Osteoblast (primary cell): ENCODE measurements at regions not wholly inside any gene's neighbourhood (a gene's known extent, or its start where the extent isn't known, plus 50 kb on each side); places are given as distances from the start of the nearest gene placed in this dataset.

Source experiments
- DNase-seq: peaks from one replicate; pipeline ENCODE4 v3.0.0; 2011; ENCODE audit warnings: low spot score, mixed read lengths; ENCODE audit not compliant: insufficient read length; ENCODE audit errors: missing footprints
- H2AFZ ChIP-seq: 2 replicates; pipeline ENCODE4 v1.6.0; 2011; ENCODE audit warnings: mild to moderate bottlenecking, low read length
- H3K27ac ChIP-seq: 2 replicates; pipeline ENCODE4 v1.5.1; 2011; ENCODE audit warnings: mild to moderate bottlenecking, low read depth, low read length, moderate library complexity
- H3K27me3 ChIP-seq: 2 replicates; pipeline ENCODE4 v1.6.0; 2012; ENCODE audit warnings: mild to moderate bottlenecking, control low read depth, inconsistent platforms, low read length, moderate library complexity; ENCODE audit not compliant: insufficient read depth
- H3K36me3 ChIP-seq: 2 replicates; pipeline ENCODE4 v1.5.1; 2011; ENCODE audit warnings: mild to moderate bottlenecking, low read length, control low read depth, moderate library complexity; ENCODE audit not compliant: insufficient read depth
- H3K4me1 ChIP-seq: 2 replicates; pipeline ENCODE4 v1.5.1; 2011; ENCODE audit warnings: mild to moderate bottlenecking, low read length, control low read depth, moderate library complexity; ENCODE audit not compliant: insufficient read depth
- H3K4me2 ChIP-seq: 2 replicates; pipeline ENCODE4 v1.6.0; 2011; ENCODE audit warnings: mild to moderate bottlenecking, low read length; ENCODE audit not compliant: insufficient read depth
- H3K4me3 ChIP-seq: fragments of 200-600 bp; sonication (generic); 3 replicates; pipeline ENCODE4 v1.5.1; 2012; ENCODE audit warnings: mild to moderate bottlenecking, low read length, inconsistent platforms; ENCODE audit not compliant: insufficient read depth
- H3K79me2 ChIP-seq: 2 replicates; pipeline ENCODE4 v1.6.0; 2012; ENCODE audit warnings: mild to moderate bottlenecking, low read length, control low read depth, inconsistent platforms; ENCODE audit not compliant: insufficient read depth
- H3K9me3 ChIP-seq: 2 replicates; pipeline ENCODE4 v1.5.1; 2011; ENCODE audit warnings: low read depth, low read length, control low read depth
- H4K20me1 ChIP-seq: 2 replicates; pipeline ENCODE4 v1.6.0; 2012; ENCODE audit warnings: mild to moderate bottlenecking, low read length, control low read depth; ENCODE audit not compliant: insufficient read depth
- CTCF ChIP-seq: IDR thresholded peaks from 2 replicates; pipeline ENCODE4 v1.5.1; 2011; ENCODE audit warnings: mild to moderate bottlenecking, low read depth, low read length, moderate library complexity; ENCODE audit errors: extremely low read depth

GRCh38 chr2:157125685-157126084 is 131.8 kb upstream of the GALNT5 start:
- TF ChIP-seq CTCF, result no peak
- Histone ChIP-seq H3K4me1 (no peaks in the 10 kb centered on the region), H3K9me3 (no peaks in the 10 kb centered on the region), H3K27me3 (no peaks in the 10 kb centered on the region), H3K27ac (no peak overlapping the region), H3K4me2 (no peak overlapping the region), H3K36me3 (no peaks in the 10 kb centered on the region), H3K79me2 (no peaks in the 10 kb centered on the region), H4K20me1 (no peaks in the 10 kb centered on the region), H3K4me3 (no peak overlapping the region), H2AFZ (no peak overlapping the region)
- DNase-seq, result no peak

DNA sequence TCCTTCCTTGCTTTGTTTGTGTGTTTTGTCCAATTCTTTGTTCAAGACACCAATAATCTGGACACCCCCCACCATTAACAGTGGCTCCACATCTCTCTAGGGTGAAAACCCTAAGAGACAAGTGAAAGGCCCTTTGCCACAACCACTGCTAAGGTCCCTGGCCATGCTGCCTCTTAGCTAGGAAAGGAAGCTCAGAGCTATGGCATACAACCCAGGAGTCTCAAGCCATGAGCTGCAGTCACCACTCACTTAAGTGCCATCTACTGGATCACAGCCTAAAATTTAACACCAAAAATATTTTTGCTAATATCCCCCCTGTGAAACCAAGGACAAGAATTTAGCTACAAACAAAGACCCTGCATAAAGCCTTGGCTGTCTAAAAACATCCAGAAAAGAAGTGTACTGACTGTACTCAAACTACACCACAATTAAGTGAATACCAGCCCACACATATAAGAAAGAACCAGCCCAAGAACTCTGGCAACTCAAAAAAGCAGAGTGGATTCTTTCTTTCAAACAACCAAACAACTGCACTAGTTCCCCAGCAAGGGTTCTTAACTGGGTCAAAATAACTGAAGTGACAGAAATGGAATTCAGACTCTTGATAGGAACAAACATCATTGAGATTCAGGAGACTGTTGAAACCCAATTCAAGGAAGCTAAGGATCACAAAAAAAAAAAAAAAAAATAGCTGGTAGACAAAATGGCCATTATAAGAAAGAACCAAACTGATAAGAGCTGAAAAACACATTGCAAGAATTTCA is 130.1 kb upstream of the GALNT5 start:
- no peak for TF ChIP-seq CTCF
- H3K27ac ChIP-seq, result no peak overlapping the region
- DNase-seq, result no peak
- no peaks in the 10 kb centered on the region for H3K4me1 ChIP-seq
- H2AFZ ChIP-seq, result peak overlapping the region; percentile 50
- no peaks in the 10 kb centered on the region for H3K79me2 ChIP-seq
- H4K20me1 ChIP-seq, result no peaks in the 10 kb centered on the region
- peak overlapping the region; percentile 17 for H3K4me2 ChIP-seq
- no peak overlapping the region for H3K4me3 ChIP-seq
- H3K36me3 ChIP-seq, result no peaks in the 10 kb centered on the region
- no peaks in the 10 kb centered on the region for H3K27me3 ChIP-seq
- H3K9me3 ChIP-seq, result no peaks in the 10 kb centered on the region

- DNase-seq, result no peak
- no peaks in the 10 kb centered on the region for H3K36me3 ChIP-seq
- H3K4me3 ChIP-seq, result no peak overlapping the region
- H3K27me3 ChIP-seq, result no peaks in the 10 kb centered on the region
- TF ChIP-seq CTCF, result no peak
- no peaks in the 10 kb centered on the region for H4K20me1 ChIP-seq
- H3K4me1 ChIP-seq, result no peaks in the 10 kb centered on the region
- no peaks in the 10 kb centered on the region for H3K79me2 ChIP-seq
- no peak overlapping the region for H3K4me2 ChIP-seq
- H2AFZ ChIP-seq, result no peak overlapping the region
- H3K9me3 ChIP-seq, result no peaks in the 10 kb centered on the region
- no peak overlapping the region for H3K27ac ChIP-seq
Observed at GRCh38 chr2:157143901-157144300, 113.6 kb upstream of the GALNT5 start.

- peaks cover 15% of the 10 kb centered on the region for H3K4me1 ChIP-seq
- H3K27ac ChIP-seq, result no peak overlapping the region
- H3K4me2 ChIP-seq, result no peak overlapping the region
- H3K36me3 ChIP-seq, result no peaks in the 10 kb centered on the region
- H3K4me3 ChIP-seq, result no peak overlapping the region
- TF ChIP-seq CTCF, result no peak
- no peaks in the 10 kb centered on the region for H3K79me2 ChIP-seq
- H3K9me3 ChIP-seq, result no peaks in the 10 kb centered on the region
- H4K20me1 ChIP-seq, result no peaks in the 10 kb centered on the region
- H3K27me3 ChIP-seq, result no peaks in the 10 kb centered on the region
- DNase-seq, result no peak
- no peak overlapping the region for H2AFZ ChIP-seq
Observed at GRCh38 chr2:157149270-157149669, 108.2 kb upstream of the GALNT5 start.
